GM12875 (cell line): ENCODE measurements at regions not wholly inside any gene's neighbourhood (a gene's known extent, or its start where the extent isn't known, plus 50 kb on each side); places are given as distances from the start of the nearest gene placed in this dataset.
"Not testable (repeated sequence)": the region's sequence is repeated elsewhere in the genome, so short reads cannot be mapped to it uniquely, and the experiment has no call there.

ENCODE experiments used
- H3K4me3 ChIP-seq: one replicate; pipeline ENCODE4 v1.5.1; 2011; ENCODE audit warnings: low read depth, low read length, control low read depth
- CTCF ChIP-seq: IDR thresholded peaks from 2 replicates; pipeline ENCODE4 v1.5.1; 2011; ENCODE audit warnings: low read depth, mild to moderate bottlenecking, control low read depth, inconsistent platforms, low read length, moderate library complexity, borderline replicate concordance; ENCODE audit not compliant: insufficient read depth

GRCh38 chr2:210915912-210916311, 359.5 kb downstream of the CPS1 start:
- no peak for TF ChIP-seq CTCF
- H3K4me3 ChIP-seq: no peak overlapping the region

- no peak overlapping the region for H3K4me3 ChIP-seq
- TF ChIP-seq CTCF: no peak
Observed at GRCh38 chr2:210917465-210917864, 361.1 kb downstream of the CPS1 start.

GRCh38 chr2:210919128-210919527, 362.7 kb downstream of the CPS1 start:
- TF ChIP-seq CTCF: no peak
- no peak overlapping the region for H3K4me3 ChIP-seq

GRCh38 chr2:210922419-210922818, 366.0 kb downstream of the CPS1 start:
- no peak for TF ChIP-seq CTCF
- H3K4me3 ChIP-seq: no peak overlapping the region

- no peak overlapping the region for H3K4me3 ChIP-seq
- no peak for TF ChIP-seq CTCF
Observed at GRCh38 chr2:210928714-210929113, 372.3 kb downstream of the CPS1 start.

GRCh38 chr2:210938228-210938627, 381.8 kb downstream of the CPS1 start:
- H3K4me3 ChIP-seq: no peak overlapping the region
- no peak for TF ChIP-seq CTCF

GRCh38 chr2:210946395-210946794, 390.0 kb downstream of the CPS1 start:
- no peak overlapping the region for H3K4me3 ChIP-seq
- no peak for TF ChIP-seq CTCF

- H3K4me3 ChIP-seq: not testable (repeated sequence)
Observed at GRCh38 chr2:210950434-210951060, 394.1 kb downstream of the CPS1 start.
